B cell (primary cell): ENCODE measurements at regions not wholly inside any gene's neighbourhood (a gene's known extent, or its start where the extent isn't known, plus 50 kb on each side); places are given as distances from the start of the nearest gene placed in this dataset.

Experiments
- ATAC-seq: fragments of 200-7000 bp; cut with Tn5 transposase; one replicate; pipeline ENCODE4 v1.10.0; 2021; ENCODE audit warnings: low read depth, mild to moderate bottlenecking, moderate number of reproducible peaks, moderate library complexity
- CTCF ChIA-PET: fragments of 350-600 bp; sonication (Branson Sonifier 250); formaldehyde crosslinking; loops from one replicate; lab custom pipeline; 2021; ENCODE audit warnings: antibody characterized with exemption, inconsistent platforms; lab: Charles Lee
- POLR2A ChIA-PET: fragments of 350-600 bp; sonication (Branson Sonifier 250); formaldehyde crosslinking; loops from one replicate; lab custom pipeline; 2021; ENCODE audit warnings: antibody characterized with exemption; lab: Charles Lee
- DNase-seq: peaks from one replicate; pipeline ENCODE4 v3.0.0; 2013
- H2AFZ ChIP-seq: 2 replicates; pipeline ENCODE4 v1.6.1; 2012; ENCODE audit warnings: mild to moderate bottlenecking, low read depth, low read length; ENCODE audit not compliant: insufficient read depth, poor library complexity, severe bottlenecking
- H3K27ac ChIP-seq, 2 donors: 1 replicate in 1 of 2; 2 replicates in 1 of 2; pipeline ENCODE4 v1.5.1; 2012 to 2013; ENCODE audit warnings: low read length in 2 of 2, mild to moderate bottlenecking in 2 of 2, moderate library complexity in 1 of 2
- H3K27me3 ChIP-seq, 4 experiments: fragments of 200-600 bp in 1 of 4; sonication (generic) in 1 of 4; replicated peaks in 1 of 4; 1 replicate in 2 of 4; 2 replicates in 2 of 4; pipeline versions ENCODE4 v1.6.1 to v1.7.0; 2013 to 2016; ENCODE audit warnings: low read length in 3 of 4, mild to moderate bottlenecking in 2 of 4, mixed read lengths in 1 of 4, moderate library complexity in 1 of 4; ENCODE audit not compliant: insufficient read depth in 4 of 4, control insufficient read depth in 3 of 4; ENCODE audit errors: control extremely low read depth in 1 of 4
- H3K36me3 ChIP-seq, 2 experiments: replicated peaks in 1 of 2; 1 replicate in 1 of 2; 2 replicates in 1 of 2; pipeline versions ENCODE4 v1.6.1 to v1.7.1; 2013; ENCODE audit warnings: low read length in 1 of 2; ENCODE audit not compliant: insufficient read depth in 2 of 2, control insufficient read depth in 1 of 2; ENCODE audit errors: control extremely low read depth in 1 of 2, extremely low read depth in 1 of 2
- H3K4me1 ChIP-seq, 2 donors: fragments of 200-600 bp in 1 of 2; sonication (generic) in 1 of 2; 1 replicate in 1 of 2; 2 replicates in 1 of 2; pipeline versions ENCODE4 v1.5.1 to v1.6.1; 2013 to 2017; ENCODE audit warnings: low read length in 2 of 2; ENCODE audit not compliant: control insufficient read depth in 2 of 2, insufficient read depth in 2 of 2
- H3K4me2 ChIP-seq: replicated peaks from 2 replicates; pipeline ENCODE3; 2012; ENCODE audit warnings: mild to moderate bottlenecking, low read depth, low read length; ENCODE audit not compliant: poor library complexity, severe bottlenecking
- H3K4me3 ChIP-seq, 5 experiments: fragments of 200-600 bp in 1 of 5; sonication (generic) in 1 of 5; 1 replicate in 3 of 5; 2 replicates in 2 of 5; pipeline versions ENCODE4 v1.5.1 to v1.7.0; 2011 to 2016; ENCODE audit warnings: low read length in 4 of 5, mild to moderate bottlenecking in 4 of 5, low read depth in 2 of 5, control low read depth in 1 of 5, moderate library complexity in 1 of 5; ENCODE audit not compliant: insufficient read depth in 1 of 5; ENCODE audit errors: control extremely low read depth in 1 of 5, extremely low read depth in 1 of 5
- H3K79me2 ChIP-seq: fragments of 200-600 bp; sonication (generic); one replicate; pipeline ENCODE4 v1.6.0; 2016; ENCODE audit warnings: low read length; ENCODE audit not compliant: control insufficient read depth, insufficient read depth
- H3K9ac ChIP-seq: fragments of 200-600 bp; sonication (generic); 2 replicates; pipeline ENCODE4 v1.6.1; 2017; ENCODE audit warnings: mild to moderate bottlenecking, low read length, moderate library complexity
- H3K9me3 ChIP-seq, 3 donors: one replicate each; pipeline versions ENCODE4 v1.6.1 to v1.7.1; 2013; ENCODE audit warnings: low read length in 2 of 3; ENCODE audit not compliant: control insufficient read depth in 2 of 3, insufficient read depth in 1 of 3; ENCODE audit errors: control extremely low read depth in 1 of 3
- H4K20me1 ChIP-seq: 2 replicates; pipeline ENCODE4 v1.6.0; 2012; ENCODE audit warnings: mild to moderate bottlenecking, low read length; ENCODE audit not compliant: insufficient read depth, control insufficient read depth, poor library complexity, severe bottlenecking
- H3K27ac Mint-ChIP-seq: one replicate; pipeline ENCODE4 v1.8.0; 2021; ENCODE audit warnings: mixed read lengths
- H3K27me3 Mint-ChIP-seq: one replicate; pipeline ENCODE4 v1.8.0; 2021; ENCODE audit warnings: mixed read lengths
- H3K4me1 Mint-ChIP-seq: one replicate; pipeline ENCODE4 v1.8.0; 2021; ENCODE audit warnings: mixed read lengths
- H3K4me3 Mint-ChIP-seq: one replicate; pipeline ENCODE4 v1.8.0; 2021; ENCODE audit warnings: mixed read lengths
- H3K9me3 Mint-ChIP-seq: one replicate; pipeline ENCODE4 v1.8.0; 2022; ENCODE audit warnings: mixed read lengths; ENCODE audit not compliant: insufficient read depth
- EZH2 ChIP-seq: IDR thresholded peaks from 2 replicates; pipeline ENCODE4 v1.6.1; 2012; ENCODE audit warnings: borderline replicate concordance, low read depth, mild to moderate bottlenecking, moderate library complexity, low read length; ENCODE audit not compliant: insufficient read depth, poor library complexity, severe bottlenecking
- WGBS: methylation state at CpG from one replicate; pipeline ENCODE4 v1.1.5; 2013; ENCODE audit warnings: missing lambda C conversion rate; ENCODE audit not compliant: insufficient coverage; 5-methylcytosine and 5-hydroxymethylcytosine counted together
- intact Hi-C: fragments of 100-400 bp; cut with micrococcal nuclease; formaldehyde crosslinking; loops from one replicate; pipeline ENCODE4 v1.10.0; 2022
- TF ChIP-seq, protein P1 (sequence below): fragments of 200-600 bp; IDR thresholded peaks from one replicate; pipeline ENCODE4 v1.8.0; 2022; ENCODE audit warnings: antibody characterized with exemption, mild to moderate bottlenecking

DNA sequence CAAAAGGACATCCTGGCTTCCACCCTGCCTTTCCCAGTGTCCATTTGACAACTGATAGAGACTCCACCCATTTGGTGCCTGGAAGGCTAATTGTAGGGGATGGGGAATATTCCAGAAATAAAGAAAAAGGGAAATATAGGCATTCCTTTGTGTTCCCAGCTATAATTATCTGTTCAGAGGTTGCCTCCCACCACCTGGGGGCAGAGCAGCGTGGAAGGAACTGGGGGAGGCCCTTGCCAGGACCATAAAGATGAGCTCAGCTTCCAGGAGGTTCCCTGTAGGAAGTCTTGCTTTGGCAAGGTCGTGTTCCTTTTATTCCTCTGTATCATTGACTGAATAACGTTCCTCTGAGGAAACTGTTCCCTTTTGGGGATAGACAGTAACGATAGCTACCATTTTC, 214.7 kb downstream of the TFAP2C start:
- H3K79me2 ChIP-seq = no peaks in the 10 kb centered on the region
- Mint-ChIP-seq H3K27ac (no peak overlapping the region), H3K9me3 (peaks cover 4% of the 10 kb centered on the region), H3K27me3 (peaks cover 5% of the 10 kb centered on the region), H3K4me1 (no peaks in the 10 kb centered on the region), H3K4me3 (no peak overlapping the region)
- H3K9me3 ChIP-seq = peaks cover 0 to 14% (median 0%) of the 10 kb centered on the region in 3 donors
- H4K20me1 ChIP-seq = no peaks in the 10 kb centered on the region
- H3K36me3 ChIP-seq = no peaks in the 10 kb centered on the region
- 65% methylated on average over 3 of the region's 4 CpGs for WGBS
- ChIA-PET CTCF (no interaction called here), POLR2A (no interaction called here)
- no peaks in the 10 kb centered on the region for H3K4me1 ChIP-seq
- H3K4me2 ChIP-seq = no peak overlapping the region
- ATAC-seq (no peak), DNase-seq (no peak)
- no peak overlapping the region for H3K27ac ChIP-seq
- H3K27me3 ChIP-seq = no peaks in the 10 kb centered on the region
- TF ChIP-seq, protein P1, sequence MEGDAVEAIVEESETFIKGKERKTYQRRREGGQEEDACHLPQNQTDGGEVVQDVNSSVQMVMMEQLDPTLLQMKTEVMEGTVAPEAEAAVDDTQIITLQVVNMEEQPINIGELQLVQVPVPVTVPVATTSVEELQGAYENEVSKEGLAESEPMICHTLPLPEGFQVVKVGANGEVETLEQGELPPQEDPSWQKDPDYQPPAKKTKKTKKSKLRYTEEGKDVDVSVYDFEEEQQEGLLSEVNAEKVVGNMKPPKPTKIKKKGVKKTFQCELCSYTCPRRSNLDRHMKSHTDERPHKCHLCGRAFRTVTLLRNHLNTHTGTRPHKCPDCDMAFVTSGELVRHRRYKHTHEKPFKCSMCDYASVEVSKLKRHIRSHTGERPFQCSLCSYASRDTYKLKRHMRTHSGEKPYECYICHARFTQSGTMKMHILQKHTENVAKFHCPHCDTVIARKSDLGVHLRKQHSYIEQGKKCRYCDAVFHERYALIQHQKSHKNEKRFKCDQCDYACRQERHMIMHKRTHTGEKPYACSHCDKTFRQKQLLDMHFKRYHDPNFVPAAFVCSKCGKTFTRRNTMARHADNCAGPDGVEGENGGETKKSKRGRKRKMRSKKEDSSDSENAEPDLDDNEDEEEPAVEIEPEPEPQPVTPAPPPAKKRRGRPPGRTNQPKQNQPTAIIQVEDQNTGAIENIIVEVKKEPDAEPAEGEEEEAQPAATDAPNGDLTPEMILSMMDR = no peak
- TF ChIP-seq EZH2 = no peak
- no peak overlapping the region for H3K9ac ChIP-seq
- H3K4me3 ChIP-seq = no peak overlapping the region
- H2AFZ ChIP-seq = no peak overlapping the region
- intact Hi-C loops = no loop called here

DNA sequence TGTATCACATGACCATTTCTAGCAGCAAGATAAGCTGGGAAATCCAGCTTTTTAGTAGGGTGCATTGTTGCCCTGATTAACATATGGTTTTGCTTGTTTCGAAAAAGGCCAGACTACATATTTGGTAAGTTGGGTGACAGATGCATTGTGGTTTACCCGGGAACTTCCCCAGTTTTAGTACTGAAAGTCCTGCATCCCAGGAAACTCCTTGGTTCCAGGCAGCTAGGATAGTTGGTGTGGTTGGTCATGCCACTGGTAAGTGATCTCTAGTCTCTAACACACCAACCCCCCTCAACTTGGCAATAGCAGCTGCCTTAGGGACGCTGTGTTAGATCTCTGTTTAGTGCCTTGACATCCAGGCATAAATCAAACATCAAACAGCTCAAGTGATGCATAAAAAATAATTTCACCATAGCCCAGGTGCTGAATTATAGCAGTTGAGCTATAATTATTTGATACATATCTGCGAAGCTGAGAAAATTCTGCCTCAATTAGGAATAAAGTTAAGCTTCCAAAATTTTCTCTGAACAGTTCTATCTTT, 216.5 kb downstream of the TFAP2C start:
- DNase-seq (no peak), ATAC-seq (no peak)
- Histone ChIP-seq H3K27ac (no peak overlapping the region), H3K9me3 (peaks cover 0 to 14% (median 0%) of the 10 kb centered on the region in 3 donors), H3K27me3 (no peaks in the 10 kb centered on the region), H3K4me2 (no peak overlapping the region), H3K36me3 (no peaks in the 10 kb centered on the region), H2AFZ (no peak overlapping the region), H3K79me2 (no peaks in the 10 kb centered on the region), H3K4me1 (no peaks in the 10 kb centered on the region), H4K20me1 (no peaks in the 10 kb centered on the region), H3K9ac (no peak overlapping the region), H3K4me3 (no peak overlapping the region)
- WGBS = 100% methylated on average over 1 of the region's 4 CpGs
- intact Hi-C loops = no loop called here
- POLR2A ChIA-PET = no interaction called here
- Mint-ChIP-seq H3K27ac (no peak overlapping the region), H3K4me1 (no peaks in the 10 kb centered on the region), H3K4me3 (no peak overlapping the region), H3K27me3 (peaks cover 9% of the 10 kb centered on the region), H3K9me3 (peaks cover 4% of the 10 kb centered on the region)
- CTCF ChIA-PET = no interaction called here
- TF ChIP-seq, protein P1 = no peak
- no peak for TF ChIP-seq EZH2
